Mucosa of gallbladder (tissue), 1 donor: ENCODE measurements at regions not wholly inside any gene's neighbourhood (a gene's known extent, or its start where the extent isn't known, plus 50 kb on each side); places are given as distances from the start of the nearest gene placed in this dataset.

Source experiments
- DNase-seq: peaks from one replicate; pipeline ENCODE4 v3.0.0-alpha.2; 2020; ENCODE audit warnings: low spot score
- donor health status: DM: no; HTN: no; CAD: no.

GRCh38 chr16:65675161-65675560 is 553.3 kb upstream of the CDH11 start:
- no peak for DNase-seq

DNA sequence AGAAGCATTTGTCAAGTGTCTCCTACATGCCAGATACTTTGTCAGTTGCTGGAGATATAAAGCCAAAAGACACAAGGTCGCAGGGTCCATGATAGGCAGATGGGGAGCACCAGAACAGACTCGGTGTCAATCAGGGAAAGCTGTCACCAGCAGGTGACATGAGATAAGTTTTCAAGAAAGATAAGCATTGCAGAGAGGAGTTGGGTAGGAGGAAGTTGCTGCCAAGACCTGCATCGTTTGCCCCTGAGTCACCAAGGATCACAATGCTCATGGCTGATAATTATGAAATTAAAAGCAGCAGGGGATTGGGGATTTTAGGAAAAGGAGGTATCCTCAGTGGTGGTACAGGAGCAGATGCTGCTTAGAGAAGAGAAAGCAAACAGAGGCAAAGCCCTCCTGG is 551.1 kb upstream of the CDH11 start:
- no peak for DNase-seq

DNA sequence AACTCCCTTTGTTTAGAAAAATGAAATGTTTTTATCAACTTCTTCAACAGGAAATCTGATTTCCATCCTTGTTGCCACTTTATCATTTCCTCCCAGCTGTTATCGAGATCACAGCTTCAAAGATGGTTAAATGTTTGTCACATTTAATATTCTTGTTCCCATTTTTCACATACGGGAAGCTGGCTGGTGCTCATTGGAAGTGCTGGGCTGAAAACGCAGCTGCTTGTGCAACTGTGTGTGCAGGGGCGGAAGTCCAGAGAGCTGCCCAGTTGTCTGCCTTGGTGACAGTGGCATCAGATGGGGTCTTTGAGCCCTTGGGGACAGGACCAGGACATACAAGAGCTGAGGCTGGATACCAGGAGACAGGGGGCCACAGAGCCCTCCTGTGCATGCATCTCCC is 549.2 kb upstream of the CDH11 start:
- DNase-seq: no peak

DNA sequence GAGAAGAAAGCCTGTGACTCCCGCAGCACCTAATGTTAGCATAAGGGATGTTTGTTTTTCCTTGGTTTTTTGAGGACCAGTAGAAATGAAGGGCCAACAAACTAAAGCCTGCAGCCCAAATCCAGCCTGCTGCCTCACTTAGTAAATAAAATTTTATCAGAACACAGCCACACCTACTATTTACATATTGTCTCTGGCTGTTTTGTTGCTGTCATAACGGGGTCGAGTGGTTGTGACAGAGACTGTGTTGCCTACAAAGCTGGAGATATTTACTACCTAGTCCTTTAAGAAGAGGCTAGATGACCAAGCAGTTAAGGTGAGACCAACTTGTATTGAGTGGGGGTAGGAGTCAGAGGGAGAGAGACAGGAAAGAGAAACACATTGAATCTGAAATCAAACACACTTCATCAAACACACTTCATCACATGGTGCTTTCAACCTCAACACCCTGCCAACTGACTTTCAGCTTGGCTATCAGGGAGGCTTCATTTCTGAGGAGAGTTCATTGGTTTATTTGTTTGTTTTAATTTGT is 546.3 kb upstream of the CDH11 start:
- no peak for DNase-seq

DNA sequence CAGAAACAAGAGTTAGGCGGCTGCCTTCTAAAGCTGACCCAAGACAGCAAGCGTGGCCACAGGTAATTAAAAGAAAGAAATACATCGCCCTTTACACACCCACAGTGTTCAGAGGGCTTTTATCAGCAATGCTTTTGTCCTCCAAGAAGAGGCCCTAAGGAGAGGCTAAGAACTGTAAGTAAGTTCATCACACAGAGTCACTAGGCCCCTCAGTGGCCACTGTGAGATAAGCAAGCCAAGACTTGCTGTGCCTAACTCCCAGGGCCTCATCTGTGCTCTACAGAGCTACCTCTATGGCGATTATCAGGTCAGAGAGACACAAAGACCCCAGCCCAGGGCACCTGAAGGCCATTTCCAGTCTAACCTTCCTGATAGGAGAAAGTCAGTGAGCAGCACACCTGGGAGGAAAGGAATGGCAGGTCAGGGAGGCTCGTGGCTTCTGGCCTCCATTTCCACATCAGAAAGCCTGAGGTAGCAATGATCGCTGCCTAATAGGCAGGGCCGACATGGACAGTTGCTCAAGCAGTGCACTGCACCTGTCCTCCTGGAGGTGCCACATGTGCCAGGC is 545.2 kb upstream of the CDH11 start:
- DNase-seq: no peak

DNA sequence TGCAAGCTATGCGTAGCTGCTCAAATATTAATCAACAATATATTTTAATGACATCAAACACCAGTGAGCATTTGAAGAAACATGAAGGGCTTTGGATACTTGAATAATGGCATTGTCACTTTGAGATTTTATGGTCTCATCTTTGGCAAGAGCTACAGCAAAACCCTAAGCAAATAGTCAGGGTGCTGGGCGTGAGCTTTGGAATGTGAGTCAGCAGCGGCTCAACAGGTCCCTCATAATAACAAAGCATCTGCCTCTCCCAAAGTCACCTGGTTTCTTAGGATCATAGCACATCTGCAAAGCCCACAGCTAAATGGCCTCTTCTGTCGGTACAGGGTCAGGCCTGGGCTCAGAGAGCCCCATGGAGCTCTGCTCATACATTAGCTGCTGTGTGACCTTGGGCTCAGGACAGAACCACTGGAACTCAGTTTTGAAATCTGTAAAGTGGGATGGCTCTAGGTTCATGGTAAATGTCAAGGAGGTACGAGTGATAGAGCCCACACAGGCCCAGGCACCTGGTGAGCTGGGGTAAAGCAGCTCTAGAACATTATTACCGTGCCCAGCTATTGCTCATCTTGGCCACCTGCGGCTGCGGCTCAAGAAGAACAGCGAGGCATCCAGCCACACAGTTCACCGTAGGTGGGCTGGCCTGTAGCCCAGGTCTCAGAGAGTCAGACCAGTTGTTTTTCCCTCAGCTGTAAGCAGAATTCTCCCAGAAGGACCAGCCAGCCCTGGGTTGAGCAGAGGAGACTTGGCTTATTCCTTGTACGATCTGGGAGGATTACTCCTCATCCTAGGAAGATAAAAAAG is 544.5 kb upstream of the CDH11 start:
- no peak for DNase-seq

GRCh38 chr16:65665586-65665985 is 543.7 kb upstream of the CDH11 start:
- no peak for DNase-seq

GRCh38 chr16:65663774-65664173 is 541.9 kb upstream of the CDH11 start:
- DNase-seq: no peak

DNA sequence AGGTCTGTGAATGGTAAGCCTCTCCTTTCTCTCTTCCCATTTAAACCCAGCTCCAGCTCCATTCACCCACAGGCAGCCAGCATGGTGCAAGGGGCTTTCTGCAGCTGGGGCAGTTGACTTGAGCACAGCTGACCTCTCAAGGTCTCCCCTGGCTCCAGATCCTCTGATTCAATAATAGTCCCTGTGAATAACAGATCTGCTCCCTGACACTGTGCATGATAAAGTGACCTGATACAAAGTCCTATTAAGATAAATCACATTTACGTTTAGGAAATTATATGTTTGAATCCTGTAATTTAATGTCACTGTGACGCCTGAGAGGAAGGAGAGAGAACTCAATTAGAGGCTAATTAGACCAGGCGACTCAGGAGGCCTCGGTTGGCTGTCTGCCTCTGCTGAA is 540.4 kb upstream of the CDH11 start:
- DNase-seq: no peak

DNA sequence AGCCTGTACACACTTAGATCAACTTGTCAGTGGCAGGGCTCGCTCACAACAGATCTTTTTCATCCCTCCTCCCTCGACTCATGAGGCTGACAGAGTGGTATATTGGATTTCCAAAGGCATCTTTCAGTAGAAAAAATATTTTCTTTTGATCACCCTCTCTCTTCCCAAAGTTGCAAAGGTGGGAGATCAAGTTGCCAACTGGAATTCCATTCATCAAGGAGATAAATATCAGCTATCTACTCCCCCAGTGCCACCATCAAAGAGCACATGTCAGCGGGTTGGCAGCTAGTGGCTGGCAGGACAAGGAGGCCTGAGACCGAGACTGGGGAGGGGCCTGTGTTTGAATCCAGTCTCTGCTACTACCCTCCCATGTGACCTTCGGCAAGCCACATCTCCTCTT is 539.7 kb upstream of the CDH11 start:
- DNase-seq: no peak

GRCh38 chr16:65660390-65660789 is 538.5 kb upstream of the CDH11 start:
- no peak for DNase-seq

DNA sequence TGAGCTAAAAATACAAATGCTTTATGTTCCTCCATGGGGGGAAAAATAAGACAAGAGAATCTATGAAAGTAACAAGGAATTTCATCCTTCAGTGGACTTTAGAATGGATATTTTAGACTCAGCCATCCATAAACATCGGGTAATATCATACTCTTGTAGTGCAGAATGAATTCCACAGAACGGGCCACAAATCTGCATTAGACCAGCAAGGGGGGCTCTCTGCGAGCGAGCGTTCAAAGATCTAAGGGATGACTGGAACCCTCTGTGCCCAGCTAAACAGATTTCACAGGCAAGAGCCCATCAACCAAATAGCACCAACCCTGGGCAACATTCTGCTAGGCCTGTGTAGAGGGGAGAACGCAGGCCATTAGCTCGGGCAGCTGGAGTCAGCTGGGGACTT is 537.9 kb upstream of the CDH11 start:
- no peak for DNase-seq

DNA sequence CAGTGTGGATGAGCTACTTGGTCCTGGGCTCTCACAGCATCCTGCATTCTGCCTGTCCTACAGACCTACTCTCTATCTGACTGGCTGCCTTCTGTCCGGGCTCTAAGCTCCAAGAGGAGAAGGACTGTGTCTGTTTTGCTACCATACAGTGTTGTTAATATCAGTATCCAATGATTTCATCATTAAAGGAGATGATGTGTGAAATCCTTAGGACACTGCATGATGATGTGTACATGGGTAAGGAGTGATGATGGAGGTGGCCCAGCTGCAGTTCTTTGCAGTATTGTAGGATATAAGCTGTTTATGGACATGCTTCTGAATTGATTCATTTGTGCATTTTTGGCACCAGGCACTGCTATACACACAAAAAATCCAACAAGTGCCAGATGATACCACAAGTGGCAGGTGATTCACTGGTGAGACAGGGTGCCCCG is 536.9 kb upstream of the CDH11 start:
- no peak for DNase-seq

GRCh38 chr16:65658349-65658748 is 536.5 kb upstream of the CDH11 start:
- DNase-seq: no peak

GRCh38 chr16:65657556-65657955 is 535.7 kb upstream of the CDH11 start:
- no peak for DNase-seq

DNA sequence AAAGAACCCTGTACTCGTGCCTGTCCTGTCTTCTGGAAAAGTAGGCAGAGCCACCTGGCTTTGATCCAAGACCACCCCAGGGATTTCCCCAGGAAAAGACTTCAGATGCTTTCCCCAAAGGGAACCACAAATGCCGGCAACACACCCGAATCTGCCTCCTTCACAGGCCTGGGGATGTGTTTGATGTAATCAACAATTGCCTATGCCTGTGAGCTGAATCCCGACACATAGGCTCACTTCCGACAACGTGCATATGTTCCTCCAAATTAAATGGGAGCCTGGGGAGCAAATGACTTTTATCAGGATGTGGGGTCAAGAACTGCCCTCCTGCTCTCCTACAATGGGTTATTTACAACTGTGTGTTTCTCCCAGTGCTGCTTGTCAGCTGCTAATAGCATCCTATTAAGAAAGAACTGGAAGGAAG is 535.2 kb upstream of the CDH11 start:
- DNase-seq: no peak

DNA sequence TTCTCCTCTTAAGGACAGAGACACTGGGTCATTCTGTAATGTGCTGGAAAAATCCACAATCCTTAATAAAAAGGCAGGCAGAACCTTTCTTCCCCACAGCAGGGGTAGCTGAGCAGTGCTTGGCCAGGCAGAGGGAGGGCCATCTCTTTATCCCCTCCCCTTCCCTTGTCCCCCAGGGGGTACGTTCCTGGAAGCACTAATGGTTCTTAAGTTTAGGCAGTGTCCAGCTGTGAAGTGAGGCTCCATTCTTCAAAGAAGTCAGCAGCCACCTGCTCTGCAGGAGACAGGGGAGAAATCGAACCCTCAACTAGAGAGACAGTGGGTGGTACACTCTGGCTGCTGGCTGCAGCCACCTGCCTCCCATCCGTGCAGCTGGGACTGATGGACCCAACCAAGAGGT is 533.9 kb upstream of the CDH11 start:
- no peak for DNase-seq

- no peak for DNase-seq
Observed at GRCh38 chr16:65648101-65648500, 526.2 kb upstream of the CDH11 start.

DNA sequence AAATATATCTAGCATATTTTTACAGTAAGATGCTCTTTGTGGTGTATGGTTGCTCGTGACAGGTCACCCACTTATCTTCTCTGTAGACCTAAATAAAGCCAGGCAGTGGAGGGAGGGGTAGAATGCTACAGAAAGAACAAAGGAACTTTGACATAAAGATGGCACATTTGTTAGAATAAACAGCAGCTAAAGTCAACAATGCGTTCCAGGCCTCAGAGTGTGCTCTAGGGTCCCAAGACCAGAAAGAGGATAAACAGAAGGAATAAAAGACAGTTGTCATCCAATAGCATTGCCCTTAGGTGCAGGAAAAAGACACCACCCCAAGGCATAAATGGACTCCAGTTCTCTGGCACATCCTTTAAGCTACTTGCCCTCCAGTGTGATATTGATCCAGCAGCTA is 523.0 kb upstream of the CDH11 start:
- DNase-seq: no peak

DNA sequence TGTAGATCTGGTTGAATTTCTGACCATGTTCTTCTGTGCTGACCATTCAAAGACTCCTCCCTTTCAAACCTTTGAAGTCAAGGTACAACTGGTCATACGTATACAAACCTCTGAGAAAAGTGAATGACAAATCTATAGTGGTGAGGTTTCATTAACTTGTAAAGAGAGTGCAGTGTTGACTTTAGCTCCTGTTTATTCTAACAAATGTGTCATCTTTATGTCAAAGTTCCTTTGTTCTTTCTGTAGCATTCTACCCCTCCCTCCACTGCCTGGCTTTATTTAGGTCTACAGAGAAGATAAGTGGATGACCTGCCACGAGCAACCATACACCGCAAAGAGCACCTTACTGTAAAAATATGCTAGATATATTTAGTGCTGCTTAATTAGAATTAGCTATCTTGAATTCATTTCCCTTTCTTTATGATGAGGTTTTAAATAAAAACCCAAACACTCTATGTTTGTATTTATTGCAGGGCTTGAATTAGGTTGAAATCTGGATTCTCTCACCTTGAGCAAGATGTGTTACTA is 520.0 kb upstream of the CDH11 start:
- DNase-seq: no peak

GRCh38 chr16:65641049-65641761 is 519.3 kb upstream of the CDH11 start:
- DNase-seq: no peak

- DNase-seq: no peak
Observed at GRCh38 chr16:65634833-65635232, 513.0 kb upstream of the CDH11 start.

DNA sequence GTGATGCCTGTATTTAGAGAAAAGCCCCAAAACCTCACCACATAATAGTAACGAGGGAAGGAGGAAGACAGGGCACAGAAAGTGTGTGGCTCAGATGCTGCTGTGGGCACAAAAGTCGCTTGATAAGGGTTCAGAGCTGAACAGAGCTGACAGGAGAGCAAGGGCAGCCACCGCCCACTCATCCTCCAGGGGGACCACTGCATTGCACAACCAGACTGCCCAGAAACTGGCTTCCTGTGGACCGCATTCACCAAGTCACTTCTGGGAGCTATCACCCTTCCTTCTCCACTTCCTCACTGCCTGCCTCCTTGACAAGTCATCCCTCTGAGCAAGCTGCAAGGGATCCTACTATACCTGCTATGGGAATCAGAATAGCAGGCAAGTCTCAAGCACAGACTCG is 512.4 kb upstream of the CDH11 start:
- DNase-seq: no peak
